ENCODE measurements at regions not wholly inside any gene's neighbourhood (a gene's known extent, or its start where the extent isn't known, plus 50 kb on each side); places are given as distances from the start of the nearest gene placed in this dataset.

- TF ChIP-seq CTCF (IDR thresholded peaks at IDR 0.05) (no peak), POLR2A (IDR thresholded peaks at IDR 0.05) (no peak)
Measured at GRCh38 chr5:54738118-54738972, 220.8 kb downstream of the SNX18 start.
